Coronary artery (tissue), 2 donors: ENCODE measurements at regions not wholly inside any gene's neighbourhood (a gene's known extent, or its start where the extent isn't known, plus 50 kb on each side); places are given as distances from the start of the nearest gene placed in this dataset.

Experiments
- DNase-seq: peaks from one replicate; pipeline ENCODE4 v3.0.0-alpha.2; 2017; ENCODE audit warnings: low spot score
- H3K27ac ChIP-seq, 2 donors: fragments of 200-600 bp; sonication (generic); one replicate each; pipeline ENCODE4 v1.5.1; 2016 to 2019
- H3K4me3 ChIP-seq: fragments of 200-600 bp; sonication (generic); 2 replicates; pipeline ENCODE4 v1.5.1; 2016; ENCODE audit warnings: mild to moderate bottlenecking, moderate library complexity
- CTCF ChIP-seq: fragments of 200-600 bp; sonication (generic); IDR thresholded peaks from one replicate; pipeline ENCODE4 v1.5.1; 2019; ENCODE audit warnings: antibody characterized with exemption

- TF ChIP-seq CTCF: no peak
Observed at GRCh38 chr14:34021096-34021495, 70.2 kb upstream of the EGLN3 start.

GRCh38 chr14:34020014-34020413, 69.1 kb upstream of the EGLN3 start:
- DNase-seq: no peak
- Histone ChIP-seq H3K4me3 (no peak overlapping the region), H3K27ac (no peak overlapping the region)
- TF ChIP-seq CTCF: no peak

More at GRCh38 chr14:34021096-34021495, 70.2 kb upstream of the EGLN3 start:
- Histone ChIP-seq H3K4me3 (no peak overlapping the region), H3K27ac (no peak overlapping the region)
- no peak for DNase-seq

- DNase-seq: no peak
- no peak for TF ChIP-seq CTCF
- Histone ChIP-seq H3K27ac (peak overlapping the region in 1 of 2 donors; percentile 53), H3K4me3 (peak overlapping the region; percentile 56)
Observed at GRCh38 chr14:34018564-34019244, 67.8 kb upstream of the EGLN3 start.

GRCh38 chr14:34018125-34018524, 67.3 kb upstream of the EGLN3 start:
- no peak for DNase-seq
- no peak for TF ChIP-seq CTCF
- H3K4me3 ChIP-seq: peak overlapping the region; percentile 56
- peak overlapping the region in 1 of 2 donors; percentile 53 for H3K27ac ChIP-seq

- Histone ChIP-seq H3K4me3 (no peak overlapping the region), H3K27ac (no peak overlapping the region)
- DNase-seq: no peak
- TF ChIP-seq CTCF: no peak
Observed at GRCh38 chr14:34015383-34015782, 64.5 kb upstream of the EGLN3 start.

GRCh38 chr14:34014936-34015335, 64.1 kb upstream of the EGLN3 start:
- Histone ChIP-seq H3K27ac (no peak overlapping the region), H3K4me3 (no peak overlapping the region)
- TF ChIP-seq CTCF: no peak
- DNase-seq: no peak

- Histone ChIP-seq H3K4me3 (no peak overlapping the region), H3K27ac (no peak overlapping the region)
- TF ChIP-seq CTCF: no peak
- no peak for DNase-seq
Observed at GRCh38 chr14:34013721-34014060, 62.8 kb upstream of the EGLN3 start.
